NCI-H2196 (cell line): ENCODE measurements at regions not wholly inside any gene's neighbourhood (a gene's known extent, or its start where the extent isn't known, plus 50 kb on each side); places are given as distances from the start of the nearest gene placed in this dataset.

Source experiments
- DNase-seq: peaks from one replicate; lab custom pipeline; 2025; ENCODE audit not compliant: unreplicated experiment; lab: John Stamatoyannopoulos, UW

DNA sequence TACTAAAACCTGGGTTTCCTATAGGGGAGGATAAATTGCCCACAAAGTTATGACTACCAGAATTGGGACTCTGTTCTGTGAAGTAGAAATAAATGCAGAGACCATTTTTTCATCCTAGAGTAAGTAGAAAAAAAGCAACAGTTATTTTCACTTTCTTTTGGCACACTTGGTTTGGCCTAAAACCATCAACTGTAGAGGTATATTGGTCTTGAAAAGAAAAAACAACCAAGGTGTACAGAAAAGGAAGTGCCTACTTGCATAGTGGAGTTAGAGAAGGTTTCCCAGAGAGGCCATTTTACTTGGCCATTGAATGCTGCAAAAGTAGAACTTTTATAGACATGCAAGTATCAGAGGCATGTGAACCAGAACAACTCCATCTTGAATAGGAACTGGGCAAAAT is 89.4 kb upstream of the TACR1 start:
- no peak for DNase-seq

DNA sequence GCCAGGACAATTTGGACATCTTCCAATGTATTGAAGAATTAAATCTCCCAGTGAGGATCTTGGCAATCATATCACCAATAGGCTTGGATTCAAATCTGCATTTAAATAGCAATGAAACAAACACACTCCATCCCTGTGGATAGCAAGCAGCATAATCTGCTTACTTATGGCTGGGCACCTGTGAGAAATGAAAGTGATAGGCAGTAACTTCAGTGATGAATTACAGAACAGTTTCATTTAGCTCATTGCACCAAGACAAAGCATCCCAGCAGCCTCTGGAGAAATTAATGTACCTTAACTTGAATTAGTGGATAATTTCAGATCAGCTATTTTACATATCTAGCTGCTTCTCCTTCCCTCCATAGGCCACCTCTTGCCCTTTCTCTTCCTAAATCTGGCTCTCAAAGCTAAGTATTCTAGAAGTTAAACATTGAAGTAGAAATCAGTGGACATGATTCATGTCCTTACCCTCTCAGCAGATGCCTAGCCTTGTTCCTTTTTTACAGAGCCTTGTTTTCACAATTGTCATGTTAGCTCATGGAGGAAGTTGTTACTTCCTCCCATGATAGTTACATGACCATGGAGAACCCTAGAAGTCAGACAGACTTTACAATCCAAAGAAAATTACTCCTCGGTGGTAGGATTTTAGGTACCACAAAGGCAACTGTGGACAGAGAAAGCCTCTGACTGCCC is 88.5 kb upstream of the TACR1 start:
- DNase-seq: no peak

DNA sequence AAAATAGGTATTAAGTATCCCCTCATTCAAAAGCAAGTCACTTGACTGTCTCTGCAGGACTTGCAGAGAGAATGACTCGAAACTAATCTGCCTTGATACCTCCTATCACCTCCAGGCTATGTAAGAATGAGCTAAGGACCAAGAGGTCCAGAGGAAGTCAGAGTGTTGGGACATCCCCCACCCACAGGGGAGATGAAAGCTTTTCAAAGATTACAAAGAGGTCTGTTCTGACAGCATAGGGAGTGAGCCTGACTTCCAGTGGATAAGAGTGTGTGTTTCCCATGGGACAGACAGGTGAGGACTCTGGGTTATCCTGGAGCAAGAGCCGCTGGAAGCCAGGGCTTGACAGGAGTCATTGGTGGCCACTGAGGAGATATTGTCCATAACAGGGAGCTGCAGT is 85.0 kb upstream of the TACR1 start:
- no peak for DNase-seq

DNA sequence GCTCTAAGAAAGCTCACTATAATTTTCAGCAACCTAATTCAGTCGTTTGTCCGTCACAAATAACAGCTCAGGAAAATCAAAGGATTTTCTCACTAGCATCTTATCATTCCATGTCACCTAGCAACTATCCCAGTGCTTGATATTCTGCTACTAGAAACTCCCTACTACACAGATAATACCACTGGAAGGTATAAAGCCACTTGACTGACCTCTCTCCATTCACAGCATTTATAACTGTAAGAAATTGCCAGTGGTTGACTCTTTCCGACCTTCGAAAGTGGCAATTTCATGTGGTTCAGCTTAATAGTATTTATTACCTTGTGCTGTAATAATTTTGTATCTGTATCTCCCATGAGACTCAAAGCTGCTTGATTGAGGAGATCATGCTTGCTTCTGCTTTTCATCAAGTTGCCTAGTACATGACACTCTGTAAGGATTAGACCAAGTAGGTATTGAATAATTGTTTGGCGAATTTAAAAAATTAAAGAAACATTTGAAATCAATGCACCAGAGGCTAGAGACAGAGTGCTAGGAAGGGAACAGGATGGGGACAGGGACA is 79.6 kb upstream of the TACR1 start:
- DNase-seq: no peak

DNA sequence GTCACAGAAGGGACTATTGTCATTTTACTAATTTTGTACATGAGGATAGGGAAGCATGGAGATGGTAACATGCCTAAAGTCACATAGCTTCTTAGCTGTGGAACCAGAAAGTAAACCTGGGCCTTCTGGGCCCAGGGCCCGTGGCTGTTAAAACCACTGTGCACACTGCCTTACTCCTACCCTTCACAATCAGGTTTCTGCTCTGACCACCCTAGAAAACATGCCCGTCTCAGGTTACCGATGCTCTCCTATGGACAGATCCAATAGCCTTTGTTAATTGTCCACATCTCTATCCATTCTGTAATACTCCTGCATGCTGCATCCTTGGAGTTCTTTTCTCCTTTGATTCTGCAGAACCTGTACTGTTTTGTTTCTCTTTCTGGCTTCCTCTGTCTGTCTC is 79.0 kb upstream of the TACR1 start:
- no peak for DNase-seq

DNA sequence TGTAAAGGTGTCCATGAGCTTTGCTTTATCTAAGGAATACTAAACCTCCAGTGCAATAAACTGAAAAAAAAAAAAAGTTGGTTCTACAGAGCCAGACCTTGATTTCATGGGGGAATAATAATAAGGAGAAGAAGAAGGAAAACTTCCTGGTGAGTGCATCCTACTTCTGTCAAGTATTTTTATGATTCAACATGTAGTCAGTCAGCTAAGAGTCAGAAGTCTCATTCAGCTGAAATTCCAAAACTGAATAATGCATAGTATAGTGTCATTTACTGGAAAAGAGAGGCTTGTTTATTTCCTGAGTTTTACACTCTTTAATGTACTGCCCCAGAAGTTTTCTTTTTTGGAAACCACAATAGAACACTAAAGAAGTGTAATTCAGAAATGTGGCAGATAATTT is 77.8 kb upstream of the TACR1 start:
- no peak for DNase-seq

DNA sequence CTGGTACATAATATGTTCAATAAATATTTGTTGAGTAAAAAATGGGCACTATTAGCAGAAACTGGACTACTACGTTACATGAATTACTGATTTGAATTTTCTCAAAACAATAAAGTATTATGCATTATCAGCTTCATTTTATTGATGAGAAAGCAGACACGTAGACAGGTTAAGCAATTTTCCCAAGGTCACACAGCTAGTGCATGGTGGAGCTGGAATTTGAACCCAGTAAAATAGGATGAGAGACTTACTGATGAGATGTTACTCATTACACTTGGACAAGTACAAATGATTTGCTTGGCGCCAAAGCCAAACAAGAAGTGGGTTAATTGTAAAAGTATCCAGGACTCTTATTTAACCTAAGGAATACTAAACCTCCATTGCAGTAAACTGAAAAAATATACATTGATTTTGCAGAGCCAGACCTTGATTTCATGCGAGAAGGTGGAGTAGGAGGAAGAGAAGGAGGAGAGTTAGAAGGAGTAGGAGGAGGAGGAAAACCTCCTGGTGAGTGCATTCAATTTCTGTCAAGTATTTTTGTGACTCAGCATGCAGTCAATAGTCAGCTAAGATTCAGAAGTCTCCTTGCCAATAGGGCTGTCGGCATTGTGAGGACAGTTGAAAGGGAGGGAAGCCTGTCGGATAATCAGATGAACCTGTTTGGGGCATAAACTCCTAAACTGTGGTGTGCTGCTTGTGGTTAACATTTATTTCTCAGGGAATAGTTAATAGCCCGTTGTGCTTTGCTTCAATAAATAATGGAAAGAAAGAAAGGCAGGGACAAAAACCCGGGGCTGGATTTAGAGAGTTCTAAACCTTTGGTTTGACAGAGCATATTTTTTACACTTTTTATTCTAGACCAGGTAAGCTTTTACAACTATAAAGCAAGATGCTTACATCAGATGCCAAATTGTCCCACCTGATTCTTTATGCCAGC is 77.0 kb upstream of the TACR1 start:
- no peak for DNase-seq

DNA sequence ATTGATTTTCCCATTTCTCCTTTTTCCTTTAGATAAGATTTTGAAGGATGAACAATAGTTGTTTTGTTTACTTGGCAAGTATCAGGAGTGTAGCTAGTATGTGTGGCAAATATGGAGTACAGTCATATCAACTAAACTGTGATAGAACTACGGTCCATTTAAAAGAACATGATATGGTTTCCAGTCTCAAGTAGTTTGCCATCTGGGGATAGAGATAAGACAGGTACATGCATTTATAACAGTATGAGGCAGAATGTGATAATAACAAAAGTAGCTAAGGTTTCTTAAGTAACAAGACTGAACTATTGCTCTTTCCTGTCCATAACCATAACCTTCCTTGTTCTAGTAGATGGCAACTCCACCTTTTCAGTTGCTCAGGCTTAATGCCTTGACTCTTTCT is 75.6 kb upstream of the TACR1 start:
- DNase-seq: no peak

DNA sequence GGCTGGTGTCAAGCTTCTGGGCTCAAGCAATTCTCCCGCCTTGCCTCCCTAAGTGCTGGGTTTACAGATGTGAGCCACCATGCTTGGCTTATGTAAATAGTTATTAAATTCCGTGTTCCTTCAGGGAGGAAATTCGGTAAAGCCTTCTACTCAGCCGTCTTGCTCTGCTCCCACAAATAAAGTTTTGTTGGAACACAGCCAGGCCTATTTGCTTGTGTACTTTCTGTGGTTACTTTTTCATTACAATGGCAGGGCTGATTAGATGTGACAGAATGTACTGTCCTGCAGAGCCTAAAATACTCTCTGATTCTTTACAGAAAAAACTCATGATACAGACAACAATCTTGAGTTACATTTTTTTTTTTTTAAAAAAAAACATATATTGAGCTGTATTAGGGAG is 68.8 kb upstream of the TACR1 start:
- no peak for DNase-seq

DNA sequence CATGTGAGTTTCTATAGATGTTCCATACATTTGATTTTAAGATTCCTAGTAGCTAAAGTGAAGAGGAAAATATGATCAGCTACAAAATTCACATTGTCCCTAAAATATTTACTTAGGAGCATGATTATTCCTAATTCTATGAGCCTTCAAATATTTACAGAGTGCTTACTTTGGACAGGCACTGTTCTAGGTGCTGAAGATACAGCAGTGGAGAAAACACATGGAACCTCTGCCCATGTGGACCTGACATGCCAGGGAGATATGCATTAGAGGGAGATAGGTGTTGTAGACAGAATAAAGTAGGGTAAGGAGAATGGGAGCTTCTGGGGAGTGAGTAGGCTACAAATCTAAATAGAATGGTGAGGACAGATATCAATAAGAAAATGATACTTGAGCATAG is 62.6 kb upstream of the TACR1 start:
- no peak for DNase-seq

DNA sequence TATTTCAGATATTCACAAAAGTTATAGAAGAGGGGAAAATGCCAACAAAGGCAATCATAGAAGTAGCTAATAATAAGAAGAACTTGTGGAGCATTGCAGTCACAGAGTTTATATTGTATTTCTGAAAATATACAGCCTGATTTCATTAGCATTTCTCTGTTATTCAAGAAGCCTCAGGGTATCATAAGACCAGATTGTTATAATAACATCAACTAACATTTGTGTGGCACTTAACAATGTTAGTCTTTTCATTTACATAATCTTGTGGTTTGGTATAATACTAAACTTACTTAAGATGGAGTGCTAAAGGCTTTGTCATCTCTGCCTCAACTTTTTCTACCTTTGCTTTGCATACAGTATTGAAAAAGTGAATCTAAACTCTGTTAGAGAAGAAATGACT is 61.6 kb upstream of the TACR1 start:
- DNase-seq: no peak

DNA sequence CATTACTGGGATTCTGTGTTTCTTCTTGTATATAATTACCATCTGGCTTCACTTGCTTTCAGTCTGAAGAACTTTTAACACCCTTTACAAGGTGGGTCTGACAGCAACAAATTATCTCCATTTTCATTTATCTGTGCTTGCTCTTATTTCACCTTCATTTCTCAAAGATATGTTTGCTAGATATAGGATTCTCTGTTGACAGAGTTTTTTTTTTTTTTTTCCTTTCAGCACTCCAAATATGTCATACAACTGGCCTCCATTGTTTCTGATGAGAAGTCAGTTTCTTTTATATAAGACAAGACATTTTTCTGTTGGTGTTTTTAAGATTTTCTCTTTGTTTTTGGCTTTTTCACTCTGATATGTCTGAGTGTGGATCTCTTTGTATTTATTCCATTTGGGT is 59.3 kb upstream of the TACR1 start:
- no peak for DNase-seq

DNA sequence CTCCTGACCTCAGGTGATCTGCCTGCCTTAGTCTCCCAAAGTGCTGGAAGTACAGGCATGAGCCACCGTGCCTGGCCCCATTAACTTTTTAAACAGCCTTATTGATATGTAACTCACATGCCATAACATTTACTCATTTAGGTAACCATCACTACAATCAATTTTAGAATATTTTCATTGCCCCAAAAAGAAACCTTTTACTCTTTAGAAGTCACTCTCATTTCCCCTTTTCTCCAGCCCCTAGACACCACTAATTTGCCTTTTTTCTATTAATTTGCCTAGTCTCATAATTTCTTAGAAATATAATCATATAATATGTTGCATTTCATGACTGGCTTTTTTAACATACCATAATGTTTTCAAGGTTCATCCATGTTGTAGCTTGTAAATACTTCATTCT is 57.2 kb upstream of the TACR1 start:
- DNase-seq: no peak

DNA sequence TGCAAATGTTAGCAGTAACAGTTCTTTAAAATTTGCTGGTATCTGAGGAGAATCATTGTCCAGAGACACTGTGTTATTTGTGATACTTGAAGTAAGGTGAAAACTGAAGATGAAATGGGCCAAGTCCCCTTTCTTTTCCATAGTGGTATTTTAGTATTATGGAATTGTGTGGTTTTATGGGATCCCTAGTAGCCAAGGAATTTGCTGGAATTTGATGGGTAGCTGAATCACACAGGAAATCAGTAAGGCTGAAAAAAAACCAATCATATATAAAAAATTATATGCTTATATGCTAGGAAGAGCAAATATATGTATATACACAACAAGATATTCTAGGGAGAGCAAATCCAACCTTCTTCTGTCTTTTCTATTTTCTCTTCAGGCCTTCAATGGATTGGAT is 54.2 kb upstream of the TACR1 start:
- DNase-seq: no peak

DNA sequence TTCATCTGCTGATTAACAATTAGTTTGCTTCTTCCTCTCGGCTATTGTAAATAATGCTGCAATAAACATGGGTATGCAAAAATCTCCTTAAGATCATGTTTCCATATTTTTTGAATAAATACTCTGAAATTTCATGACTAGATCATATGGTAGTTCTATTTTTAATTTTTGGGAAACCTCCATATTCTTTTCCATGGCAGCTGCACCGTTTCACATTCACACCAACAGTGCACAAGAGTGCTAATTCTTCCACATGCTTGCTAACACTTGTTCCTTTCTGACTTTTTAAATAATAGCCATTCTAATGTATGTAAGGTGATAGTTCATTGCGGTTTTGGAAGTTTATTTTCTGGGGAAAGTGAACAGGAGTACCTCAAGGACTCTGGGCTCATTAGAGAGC is 52.6 kb upstream of the TACR1 start:
- DNase-seq: no peak
